KMS-11 (cell line): ENCODE measurements at regions not wholly inside any gene's neighbourhood (a gene's known extent, or its start where the extent isn't known, plus 50 kb on each side); places are given as distances from the start of the nearest gene placed in this dataset.

Source experiments
- H2AFZ ChIP-seq: fragments of 200-600 bp; sonication (generic); 2 replicates; pipeline ENCODE4 v1.6.1; 2016; ENCODE audit warnings: antibody characterized with exemption, mixed run types, low read depth
- H3K27ac ChIP-seq: fragments of 200-600 bp; sonication (generic); 2 replicates; pipeline ENCODE4 v1.6.1; 2016; ENCODE audit warnings: mild to moderate bottlenecking, mixed run types
- H3K27me3 ChIP-seq: fragments of 200-600 bp; sonication (generic); 2 replicates; pipeline ENCODE4 v1.6.1; 2017; ENCODE audit warnings: mild to moderate bottlenecking, low read depth, mixed run types, moderate library complexity; ENCODE audit not compliant: insufficient read depth
- H3K36me3 ChIP-seq: fragments of 200-600 bp; sonication (generic); 2 replicates; pipeline ENCODE4 v1.6.1; 2017; ENCODE audit warnings: mild to moderate bottlenecking, mixed run types; ENCODE audit not compliant: insufficient read depth
- H3K4me1 ChIP-seq: fragments of 200-600 bp; sonication (generic); 2 replicates; pipeline ENCODE4 v1.6.1; 2016; ENCODE audit warnings: mild to moderate bottlenecking, low read depth, mixed run types; ENCODE audit not compliant: poor library complexity, severe bottlenecking
- H3K4me2 ChIP-seq: fragments of 200-600 bp; sonication (generic); 2 replicates; pipeline ENCODE4 v1.7.0; 2016; ENCODE audit warnings: mild to moderate bottlenecking, mixed run types
- H3K4me3 ChIP-seq: fragments of 200-600 bp; sonication (generic); IDR thresholded peaks from 2 replicates; pipeline ENCODE4 v1.6.1; 2017; ENCODE audit warnings: low read depth, low read length, mixed read lengths; ENCODE audit not compliant: insufficient read depth
- H3K79me2 ChIP-seq: fragments of 200-600 bp; sonication (generic); 2 replicates; pipeline ENCODE4 v1.6.1; 2016; ENCODE audit warnings: low read depth, mixed run types; ENCODE audit not compliant: insufficient read depth
- H3K9ac ChIP-seq: fragments of 200-600 bp; sonication (generic); 2 replicates; pipeline ENCODE4 v1.6.1; 2016; ENCODE audit warnings: mild to moderate bottlenecking, mixed run types
- H4K20me1 ChIP-seq: fragments of 200-600 bp; sonication (generic); 2 replicates; pipeline ENCODE4 v1.6.1; 2016; ENCODE audit warnings: mild to moderate bottlenecking, mixed run types; ENCODE audit not compliant: insufficient read depth
- TF ChIP-seq, protein P1 (sequence below): fragments of 200-600 bp; sonication (generic); conservative IDR thresholded peaks from 2 replicates; pipeline ENCODE4 v1.6.1; 2017; ENCODE audit warnings: low read depth, mild to moderate bottlenecking, antibody characterized with exemption, low read length, moderate library complexity, mixed read lengths

- H3K27me3 ChIP-seq, result peaks cover 48% of the 10 kb centered on the region
- H3K36me3 ChIP-seq, result no peaks in the 10 kb centered on the region
- no peak overlapping the region for H3K4me2 ChIP-seq
- no peak overlapping the region for H2AFZ ChIP-seq
- no peaks in the 10 kb centered on the region for H4K20me1 ChIP-seq
- H3K4me1 ChIP-seq, result no peaks in the 10 kb centered on the region
- no peak overlapping the region for H3K9ac ChIP-seq
- TF ChIP-seq, protein P1, sequence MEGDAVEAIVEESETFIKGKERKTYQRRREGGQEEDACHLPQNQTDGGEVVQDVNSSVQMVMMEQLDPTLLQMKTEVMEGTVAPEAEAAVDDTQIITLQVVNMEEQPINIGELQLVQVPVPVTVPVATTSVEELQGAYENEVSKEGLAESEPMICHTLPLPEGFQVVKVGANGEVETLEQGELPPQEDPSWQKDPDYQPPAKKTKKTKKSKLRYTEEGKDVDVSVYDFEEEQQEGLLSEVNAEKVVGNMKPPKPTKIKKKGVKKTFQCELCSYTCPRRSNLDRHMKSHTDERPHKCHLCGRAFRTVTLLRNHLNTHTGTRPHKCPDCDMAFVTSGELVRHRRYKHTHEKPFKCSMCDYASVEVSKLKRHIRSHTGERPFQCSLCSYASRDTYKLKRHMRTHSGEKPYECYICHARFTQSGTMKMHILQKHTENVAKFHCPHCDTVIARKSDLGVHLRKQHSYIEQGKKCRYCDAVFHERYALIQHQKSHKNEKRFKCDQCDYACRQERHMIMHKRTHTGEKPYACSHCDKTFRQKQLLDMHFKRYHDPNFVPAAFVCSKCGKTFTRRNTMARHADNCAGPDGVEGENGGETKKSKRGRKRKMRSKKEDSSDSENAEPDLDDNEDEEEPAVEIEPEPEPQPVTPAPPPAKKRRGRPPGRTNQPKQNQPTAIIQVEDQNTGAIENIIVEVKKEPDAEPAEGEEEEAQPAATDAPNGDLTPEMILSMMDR, result no peak
- H3K4me3 ChIP-seq, result no peak overlapping the region
- H3K79me2 ChIP-seq, result no peaks in the 10 kb centered on the region
- H3K27ac ChIP-seq, result no peak overlapping the region
These were observed 117.5 kb downstream of the CEBPB start for GRCh38 chr20:50308166-50308512.

DNA sequence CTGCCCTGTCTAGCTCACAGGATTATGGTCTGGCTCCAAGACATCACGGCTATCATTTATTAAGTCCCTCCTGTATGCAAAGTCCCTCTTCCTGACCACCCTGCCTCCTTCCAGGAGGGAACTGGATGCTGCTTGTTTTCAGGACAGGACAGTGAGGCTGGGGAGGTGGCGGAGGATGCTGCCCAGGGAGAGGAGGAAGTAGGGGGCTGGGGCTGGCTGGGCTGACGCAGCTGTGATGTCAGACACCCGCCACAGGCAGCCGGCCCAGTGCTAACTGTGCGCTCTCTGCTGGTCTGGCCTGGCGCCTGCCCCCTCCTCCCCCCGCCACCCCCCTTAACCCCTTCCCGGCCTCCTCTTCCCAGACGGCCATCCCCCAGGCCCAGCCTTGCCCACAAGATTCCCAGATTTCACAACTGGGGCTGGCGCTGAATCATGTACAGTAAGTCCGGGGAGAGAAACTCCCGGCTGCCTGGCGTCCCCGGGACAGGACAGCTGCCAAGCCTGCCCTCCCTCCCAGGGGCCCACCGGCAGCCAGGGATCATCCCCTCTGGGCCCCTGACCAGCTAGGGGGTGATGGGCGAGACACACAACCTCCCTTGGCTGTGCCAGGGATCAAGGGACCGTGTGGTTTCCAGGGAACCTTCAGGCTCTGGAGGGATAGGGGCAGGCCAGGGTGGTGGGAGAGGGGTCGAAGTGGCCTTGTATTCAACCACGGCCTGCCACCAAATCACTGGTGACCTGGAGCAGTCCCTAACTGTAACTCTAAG lies 118.1 kb downstream of the CEBPB start:
- peaks cover 49% of the 10 kb centered on the region for H3K27me3 ChIP-seq
- no peak overlapping the region for H3K4me3 ChIP-seq
- TF ChIP-seq, protein P1, result no peak
- H3K4me1 ChIP-seq, result no peaks in the 10 kb centered on the region
- H3K79me2 ChIP-seq, result no peaks in the 10 kb centered on the region
- no peak overlapping the region for H2AFZ ChIP-seq
- H3K36me3 ChIP-seq, result no peaks in the 10 kb centered on the region
- no peak overlapping the region for H3K27ac ChIP-seq
- H3K9ac ChIP-seq, result no peak overlapping the region
- no peaks in the 10 kb centered on the region for H4K20me1 ChIP-seq
- no peak overlapping the region for H3K4me2 ChIP-seq

DNA sequence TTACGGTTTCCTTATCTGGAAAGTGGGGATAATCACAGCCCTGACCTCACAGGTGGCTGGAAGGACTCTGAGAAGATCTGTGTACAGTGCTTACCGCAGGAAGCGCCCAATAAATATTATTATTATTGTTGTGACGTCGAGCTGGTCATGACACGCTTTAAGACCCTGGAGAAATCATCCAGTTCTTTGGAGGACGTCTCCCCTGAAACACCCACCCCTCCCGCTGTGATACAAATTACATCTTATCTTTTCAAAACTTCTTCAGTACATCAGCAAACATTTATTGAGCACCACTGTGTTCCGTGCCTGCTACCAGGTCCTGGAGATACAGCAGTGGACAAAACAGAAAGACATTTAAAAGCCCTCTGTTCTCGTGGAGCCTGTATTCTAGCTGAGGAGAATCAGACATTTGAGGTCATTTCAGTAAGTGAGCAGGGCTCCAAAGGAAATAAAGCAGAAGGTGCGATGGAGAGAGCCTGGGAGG lies 118.7 kb downstream of the CEBPB start:
- no peaks in the 10 kb centered on the region for H3K79me2 ChIP-seq
- no peak overlapping the region for H3K9ac ChIP-seq
- H4K20me1 ChIP-seq, result no peaks in the 10 kb centered on the region
- H3K4me1 ChIP-seq, result no peaks in the 10 kb centered on the region
- no peak overlapping the region for H3K4me2 ChIP-seq
- no peak overlapping the region for H3K27ac ChIP-seq
- TF ChIP-seq, protein P1, result no peak
- H3K4me3 ChIP-seq, result no peak overlapping the region
- peaks cover 49% of the 10 kb centered on the region for H3K27me3 ChIP-seq
- H3K36me3 ChIP-seq, result no peaks in the 10 kb centered on the region
- no peak overlapping the region for H2AFZ ChIP-seq

- H3K4me1 ChIP-seq, result no peaks in the 10 kb centered on the region
- no peak overlapping the region for H3K9ac ChIP-seq
- no peaks in the 10 kb centered on the region for H3K79me2 ChIP-seq
- no peaks in the 10 kb centered on the region for H3K36me3 ChIP-seq
- H2AFZ ChIP-seq, result no peak overlapping the region
- no peak overlapping the region for H3K4me3 ChIP-seq
- H3K27ac ChIP-seq, result no peak overlapping the region
- H3K4me2 ChIP-seq, result no peak overlapping the region
- peaks cover 54% of the 10 kb centered on the region for H3K27me3 ChIP-seq
- H4K20me1 ChIP-seq, result no peaks in the 10 kb centered on the region
- TF ChIP-seq, protein P1, result no peak
These were observed 119.4 kb downstream of the CEBPB start for GRCh38 chr20:50309764-50310672.
